BJ (cell line): ENCODE measurements at regions not wholly inside any gene's neighbourhood (a gene's known extent, or its start where the extent isn't known, plus 50 kb on each side); places are given as distances from the start of the nearest gene placed in this dataset.

Source experiments
- CTCF ChIA-PET: fragments of 350-600 bp; formaldehyde crosslinking; extraction: SDS; loops from one replicate; lab custom pipeline; 2021; ENCODE audit warnings: antibody characterized with exemption, inconsistent platforms; lab: Yijun Ruan, JAX
- POLR2A ChIA-PET: fragments of 300-600 bp; sonication (Branson Sonifier 250); formaldehyde crosslinking; extraction: SDS; loops from one replicate; lab custom pipeline; 2021; ENCODE audit warnings: antibody characterized with exemption; lab: Charles Lee
- DNase-seq: peaks from one replicate; pipeline ENCODE4 v3.0.0-alpha.2; 2011; ENCODE audit warnings: low read depth
- H3K27me3 ChIP-seq: 2 replicates; pipeline ENCODE4 v1.6.0; 2011; ENCODE audit warnings: low read length; ENCODE audit not compliant: control insufficient read depth, insufficient read depth
- H3K36me3 ChIP-seq: 2 replicates; pipeline ENCODE4 v1.5.1; 2011; ENCODE audit warnings: low read length; ENCODE audit not compliant: control insufficient read depth, insufficient read depth
- H3K4me3 ChIP-seq: 2 replicates; pipeline ENCODE4 v1.5.1; 2011; ENCODE audit warnings: low read depth, mild to moderate bottlenecking, control low read depth, low read length
- TF ChIP-seq, protein P1 (sequence below): IDR thresholded peaks from 2 replicates; pipeline ENCODE4 v1.5.1; 2011; ENCODE audit warnings: low read depth, mild to moderate bottlenecking, control low read depth, inconsistent platforms, low read length, moderate library complexity; ENCODE audit not compliant: insufficient read depth

DNA sequence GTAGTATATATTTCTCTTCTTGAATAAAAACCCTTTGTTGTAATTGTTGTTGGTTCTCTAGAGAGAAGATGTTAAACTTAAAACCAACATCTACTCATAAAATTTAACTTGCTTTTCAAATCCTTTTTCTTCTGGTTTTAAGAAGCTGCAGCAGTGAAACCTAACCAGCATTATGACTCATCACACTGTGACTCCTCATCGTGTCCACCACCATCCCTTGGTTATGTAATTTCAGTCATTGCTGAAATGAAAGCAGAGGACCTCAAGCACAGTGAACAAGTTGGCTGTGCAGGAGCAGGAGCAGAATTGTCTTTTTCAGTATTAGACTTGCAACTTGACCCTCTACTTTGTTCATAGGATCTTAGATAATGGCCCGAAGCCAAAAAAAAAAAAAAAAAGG is 64.9 kb upstream of the HTR2A start:
- no peak overlapping the region for H3K4me3 ChIP-seq
- ChIA-PET CTCF (interaction anchor here (0.6 to 2.0 kb wide), 5 partner anchors 9 to 812 kb away, joined by 3 to 7 read pairs (median 5); no protein-coding TSS in a partner anchor), POLR2A (no interaction called here)
- TF ChIP-seq, protein P1, sequence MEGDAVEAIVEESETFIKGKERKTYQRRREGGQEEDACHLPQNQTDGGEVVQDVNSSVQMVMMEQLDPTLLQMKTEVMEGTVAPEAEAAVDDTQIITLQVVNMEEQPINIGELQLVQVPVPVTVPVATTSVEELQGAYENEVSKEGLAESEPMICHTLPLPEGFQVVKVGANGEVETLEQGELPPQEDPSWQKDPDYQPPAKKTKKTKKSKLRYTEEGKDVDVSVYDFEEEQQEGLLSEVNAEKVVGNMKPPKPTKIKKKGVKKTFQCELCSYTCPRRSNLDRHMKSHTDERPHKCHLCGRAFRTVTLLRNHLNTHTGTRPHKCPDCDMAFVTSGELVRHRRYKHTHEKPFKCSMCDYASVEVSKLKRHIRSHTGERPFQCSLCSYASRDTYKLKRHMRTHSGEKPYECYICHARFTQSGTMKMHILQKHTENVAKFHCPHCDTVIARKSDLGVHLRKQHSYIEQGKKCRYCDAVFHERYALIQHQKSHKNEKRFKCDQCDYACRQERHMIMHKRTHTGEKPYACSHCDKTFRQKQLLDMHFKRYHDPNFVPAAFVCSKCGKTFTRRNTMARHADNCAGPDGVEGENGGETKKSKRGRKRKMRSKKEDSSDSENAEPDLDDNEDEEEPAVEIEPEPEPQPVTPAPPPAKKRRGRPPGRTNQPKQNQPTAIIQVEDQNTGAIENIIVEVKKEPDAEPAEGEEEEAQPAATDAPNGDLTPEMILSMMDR, result no peak
- peak; percentile 41 for DNase-seq
- no peaks in the 10 kb centered on the region for H3K36me3 ChIP-seq
- H3K27me3 ChIP-seq, result no peaks in the 10 kb centered on the region

DNA sequence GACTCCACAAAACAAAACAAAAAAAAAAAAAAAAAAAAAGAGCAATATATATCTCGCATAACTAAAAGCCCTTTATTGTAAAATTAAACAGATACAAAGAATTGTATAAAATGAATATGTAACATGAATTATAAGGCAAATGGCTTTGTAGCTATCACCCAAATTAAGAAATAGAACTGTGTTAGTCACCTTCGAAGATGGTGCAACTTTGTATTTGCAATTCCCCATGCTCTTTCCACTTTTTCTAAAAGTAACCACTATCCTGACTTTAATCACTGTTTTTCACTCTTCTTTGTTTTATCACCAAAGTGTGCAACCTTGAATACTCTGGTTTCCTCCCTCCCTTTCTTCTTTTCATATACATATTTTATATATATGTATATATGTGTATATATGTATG is 57.1 kb upstream of the HTR2A start:
- CTCF ChIA-PET, result interaction anchor here (1.4 kb wide), 1 partner anchor 9 kb away, joined by 3 read pairs; no protein-coding TSS in a partner anchor

DNA sequence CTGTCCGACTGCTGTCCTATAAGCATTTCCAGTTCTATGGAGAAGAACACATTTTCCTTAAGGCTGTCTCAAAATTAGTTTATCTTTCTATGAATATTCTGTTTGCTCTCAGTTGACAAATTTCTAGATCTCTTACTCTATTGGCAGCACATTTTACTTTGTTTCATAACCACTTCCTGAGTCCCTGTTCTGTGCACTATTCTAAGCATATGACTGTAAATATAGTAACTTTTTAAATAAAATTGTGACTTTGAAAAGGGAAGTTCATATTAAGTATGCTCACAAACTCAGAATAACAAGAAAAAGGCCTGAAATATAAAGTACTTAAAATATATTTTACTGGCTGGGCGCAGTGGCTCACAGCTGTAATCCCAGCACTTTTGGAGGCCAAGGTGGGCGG is 56.5 kb upstream of the HTR2A start:
- TF ChIP-seq, protein P1, result no peak
- Histone ChIP-seq H3K4me3 (no peak overlapping the region), H3K27me3 (no peaks in the 10 kb centered on the region), H3K36me3 (no peaks in the 10 kb centered on the region)
- DNase-seq, result no peak
- POLR2A ChIA-PET, result interaction anchor here (0.6 kb wide), 1 partner anchor 1176 kb away, joined by 3 read pairs; no protein-coding TSS in a partner anchor
- CTCF ChIA-PET, result interaction anchor here (0.8 to 1.4 kb wide), 2 partner anchors 8 to 10 kb away, joined by 3 read pairs; no protein-coding TSS in a partner anchor

More for the DNA sequence above, 57.1 kb upstream of the HTR2A start:
- Histone ChIP-seq H3K36me3 (no peaks in the 10 kb centered on the region), H3K4me3 (no peak overlapping the region), H3K27me3 (no peaks in the 10 kb centered on the region)
- POLR2A ChIA-PET, result interaction anchor here (0.6 kb wide), 1 partner anchor 1175 kb away, joined by 3 read pairs; no protein-coding TSS in a partner anchor
- TF ChIP-seq, protein P1, result no peak
- no peak for DNase-seq

DNA sequence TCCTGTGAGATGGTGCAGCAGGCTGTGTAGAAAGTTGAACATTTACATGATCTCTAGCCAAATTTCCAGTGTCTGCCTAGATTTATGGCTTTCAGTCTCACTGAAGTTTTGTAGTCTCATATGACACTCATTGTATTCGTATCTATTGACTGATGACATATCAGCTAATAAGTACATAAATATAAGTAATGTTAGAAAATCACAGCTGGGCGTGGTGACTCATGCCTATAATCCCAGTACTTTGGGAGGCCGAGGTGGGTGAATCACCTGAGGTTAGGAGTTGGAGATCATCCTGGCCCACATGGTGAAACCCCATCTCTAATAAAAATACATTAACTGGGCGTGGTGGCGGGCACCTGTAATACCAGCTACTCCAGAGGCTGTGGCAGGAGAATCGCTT is 54.7 kb upstream of the HTR2A start:
- DNase-seq, result no peak
- no peak overlapping the region for H3K4me3 ChIP-seq
- no peaks in the 10 kb centered on the region for H3K36me3 ChIP-seq
- H3K27me3 ChIP-seq, result no peaks in the 10 kb centered on the region
- TF ChIP-seq, protein P1, result no peak
- ChIA-PET CTCF (no interaction called here), POLR2A (no interaction called here)

DNA sequence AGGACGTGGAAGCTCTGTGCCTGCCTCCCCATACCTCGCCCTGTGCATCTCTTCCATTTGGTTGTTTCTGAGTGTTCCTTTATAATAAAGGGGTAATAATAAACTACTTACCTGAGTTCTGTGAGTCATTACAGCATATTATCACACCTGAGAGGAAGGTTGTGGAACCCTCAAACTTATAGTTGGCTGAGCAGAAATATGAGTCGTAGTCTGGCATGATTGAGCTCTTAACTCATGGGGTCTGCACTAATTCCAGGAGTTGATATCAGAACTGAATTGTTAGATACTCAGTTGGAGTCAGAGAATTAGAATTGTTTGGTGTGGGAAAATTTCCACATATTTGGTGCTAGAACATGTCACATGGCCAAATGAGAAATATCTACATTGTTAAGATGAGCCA is 52.4 kb upstream of the HTR2A start:
- H3K4me3 ChIP-seq, result no peak overlapping the region
- no peaks in the 10 kb centered on the region for H3K36me3 ChIP-seq
- no peaks in the 10 kb centered on the region for H3K27me3 ChIP-seq
- TF ChIP-seq, protein P1, result no peak
- ChIA-PET POLR2A (interaction anchor here (0.6 kb wide), 1 partner anchor 49 kb away, joined by 3 read pairs; no protein-coding TSS in a partner anchor), CTCF (interaction anchor here (0.9 to 1.4 kb wide), 2 partner anchors 25 to 52 kb away, joined by 3 read pairs; no protein-coding TSS in a partner anchor)
- no peak for DNase-seq
